AG09319 (cell line): ENCODE measurements at regions not wholly inside any gene's neighbourhood (a gene's known extent, or its start where the extent isn't known, plus 50 kb on each side); places are given as distances from the start of the nearest gene placed in this dataset.

Source experiments
- DNase-seq: peaks from one replicate; pipeline ENCODE4 v3.0.0-alpha.2; 2010; ENCODE audit warnings: low read depth; ENCODE audit errors: extremely low read depth
- CTCF ChIP-seq: IDR thresholded peaks from 2 replicates; pipeline ENCODE4 v1.5.1; 2011; ENCODE audit warnings: low read depth, mild to moderate bottlenecking, inconsistent platforms, low read length, moderate library complexity

- DNase-seq, result no peak
- no peak for TF ChIP-seq CTCF
Measured at GRCh38 chr2:181389524-181389923, 67.7 kb upstream of the ITGA4 start.

- DNase-seq, result no peak
- TF ChIP-seq CTCF, result no peak
Measured at GRCh38 chr2:181393472-181393871, 63.7 kb upstream of the ITGA4 start.

GRCh38 chr2:181394741-181395437, 62.3 kb upstream of the ITGA4 start:
- no peak for TF ChIP-seq CTCF
- DNase-seq, result no peak

GRCh38 chr2:181395851-181396250, 61.3 kb upstream of the ITGA4 start:
- no peak for TF ChIP-seq CTCF
- no peak for DNase-seq

GRCh38 chr2:181396256-181397123, 60.7 kb upstream of the ITGA4 start:
- DNase-seq, result no peak
- no peak for TF ChIP-seq CTCF

- DNase-seq, result no peak
- TF ChIP-seq CTCF, result no peak
Measured at GRCh38 chr2:181397331-181397730, 59.9 kb upstream of the ITGA4 start.

- DNase-seq, result no peak
- no peak for TF ChIP-seq CTCF
Measured at GRCh38 chr2:181398000-181398399, 59.2 kb upstream of the ITGA4 start.
